Brain microvascular endothelial cell (primary cell): ENCODE measurements at regions not wholly inside any gene's neighbourhood (a gene's known extent, or its start where the extent isn't known, plus 50 kb on each side); places are given as distances from the start of the nearest gene placed in this dataset.
"Not testable (repeated sequence)": the region's sequence is repeated elsewhere in the genome, so short reads cannot be mapped to it uniquely, and the experiment has no call there.

Source experiments
- DNase-seq: peaks from one replicate; pipeline ENCODE4 v3.0.0-alpha.2; 2020
- H3K27ac ChIP-seq: fragments of 250-450 bp; sonication (Bioruptor Pico); 2 replicates; pipeline ENCODE4 v1.5.1; 2020; ENCODE audit warnings: mild to moderate bottlenecking, moderate library complexity
- H3K27me3 ChIP-seq: fragments of 250-450 bp; sonication (Bioruptor Pico); replicated peaks from 2 replicates; pipeline ENCODE4 v1.5.1; 2020; ENCODE audit warnings: mild to moderate bottlenecking
- H3K36me3 ChIP-seq: fragments of 250-450 bp; sonication (Bioruptor Pico); replicated peaks from 2 replicates; pipeline ENCODE4 v1.5.1; 2020; ENCODE audit warnings: mild to moderate bottlenecking
- H3K4me3 ChIP-seq: 2 replicates; pipeline ENCODE4 v1.5.1; 2011; ENCODE audit warnings: low read depth, mild to moderate bottlenecking, control low read depth, low read length, moderate library complexity
- in situ Hi-C: cut with HindIII; loops from 2 replicates; pipeline ENCODE4 v1.10.0; 2017; ENCODE audit warnings: low sequenced_read_pairs, low pct_ligation_motif_present
- TF ChIP-seq, protein P1 (sequence below): IDR thresholded peaks from 2 replicates; pipeline ENCODE4 v1.5.1; 2011; ENCODE audit warnings: low read depth, mild to moderate bottlenecking, moderate library complexity, low read length, control low read depth, inconsistent platforms; ENCODE audit errors: missing control alignments

DNA sequence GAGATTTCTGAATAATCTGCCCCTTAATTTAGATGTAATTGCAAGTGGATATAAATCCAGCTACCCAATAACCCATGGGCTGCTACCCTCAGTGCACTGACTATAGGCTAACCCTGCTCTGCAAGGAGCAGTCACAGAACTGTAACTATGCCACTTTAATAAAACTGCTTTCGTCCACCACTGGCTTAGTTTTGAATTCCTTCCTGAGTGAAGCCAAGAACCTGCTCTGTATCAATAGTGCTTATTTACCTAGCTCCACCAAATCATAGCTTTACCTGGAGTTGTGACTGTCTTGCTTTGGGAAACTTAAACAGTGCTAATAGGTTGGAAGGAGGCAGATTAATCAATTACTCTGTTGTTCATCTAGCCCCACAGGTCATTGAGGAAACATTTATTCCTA lies 1524.4 kb upstream of the SEL1L start:
- Histone ChIP-seq H3K27me3 (no peaks in the 10 kb centered on the region), H3K36me3 (no peaks in the 10 kb centered on the region), H3K4me3 (no peak overlapping the region), H3K27ac (no peak overlapping the region)
- in situ Hi-C loops, result no loop called here
- DNase-seq, result no peak
- TF ChIP-seq, protein P1, sequence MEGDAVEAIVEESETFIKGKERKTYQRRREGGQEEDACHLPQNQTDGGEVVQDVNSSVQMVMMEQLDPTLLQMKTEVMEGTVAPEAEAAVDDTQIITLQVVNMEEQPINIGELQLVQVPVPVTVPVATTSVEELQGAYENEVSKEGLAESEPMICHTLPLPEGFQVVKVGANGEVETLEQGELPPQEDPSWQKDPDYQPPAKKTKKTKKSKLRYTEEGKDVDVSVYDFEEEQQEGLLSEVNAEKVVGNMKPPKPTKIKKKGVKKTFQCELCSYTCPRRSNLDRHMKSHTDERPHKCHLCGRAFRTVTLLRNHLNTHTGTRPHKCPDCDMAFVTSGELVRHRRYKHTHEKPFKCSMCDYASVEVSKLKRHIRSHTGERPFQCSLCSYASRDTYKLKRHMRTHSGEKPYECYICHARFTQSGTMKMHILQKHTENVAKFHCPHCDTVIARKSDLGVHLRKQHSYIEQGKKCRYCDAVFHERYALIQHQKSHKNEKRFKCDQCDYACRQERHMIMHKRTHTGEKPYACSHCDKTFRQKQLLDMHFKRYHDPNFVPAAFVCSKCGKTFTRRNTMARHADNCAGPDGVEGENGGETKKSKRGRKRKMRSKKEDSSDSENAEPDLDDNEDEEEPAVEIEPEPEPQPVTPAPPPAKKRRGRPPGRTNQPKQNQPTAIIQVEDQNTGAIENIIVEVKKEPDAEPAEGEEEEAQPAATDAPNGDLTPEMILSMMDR, result no peak

DNA sequence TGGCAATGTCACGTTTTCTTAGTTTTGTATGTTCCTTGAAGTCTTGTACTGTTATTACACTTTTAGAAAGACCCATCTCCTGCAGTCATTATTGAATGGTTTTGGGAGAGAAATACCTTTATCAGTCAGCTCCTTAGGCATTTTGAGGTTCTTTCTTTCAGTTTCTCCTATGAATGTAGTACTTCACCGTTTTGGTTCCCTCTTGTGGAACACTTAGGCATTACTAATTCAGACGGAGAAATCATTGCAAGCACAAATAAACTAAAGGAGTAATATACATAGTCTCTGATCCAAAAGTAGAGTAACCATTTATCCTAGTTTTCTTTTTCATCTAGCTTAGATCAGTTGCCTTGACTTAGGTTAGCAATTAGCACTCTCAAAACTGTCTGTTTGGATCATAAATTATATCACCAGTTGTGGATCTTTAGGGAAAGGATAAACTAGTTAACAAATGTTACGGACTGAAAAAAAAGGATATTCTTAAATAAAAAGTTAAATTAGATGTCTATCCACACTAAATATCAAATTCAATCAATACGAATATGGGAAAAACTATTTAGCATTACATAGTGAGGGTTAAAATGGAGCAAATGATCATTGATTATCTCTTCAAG lies 1538.3 kb upstream of the SEL1L start:
- in situ Hi-C loops, result no loop called here
- no peaks in the 10 kb centered on the region for H3K36me3 ChIP-seq

DNA sequence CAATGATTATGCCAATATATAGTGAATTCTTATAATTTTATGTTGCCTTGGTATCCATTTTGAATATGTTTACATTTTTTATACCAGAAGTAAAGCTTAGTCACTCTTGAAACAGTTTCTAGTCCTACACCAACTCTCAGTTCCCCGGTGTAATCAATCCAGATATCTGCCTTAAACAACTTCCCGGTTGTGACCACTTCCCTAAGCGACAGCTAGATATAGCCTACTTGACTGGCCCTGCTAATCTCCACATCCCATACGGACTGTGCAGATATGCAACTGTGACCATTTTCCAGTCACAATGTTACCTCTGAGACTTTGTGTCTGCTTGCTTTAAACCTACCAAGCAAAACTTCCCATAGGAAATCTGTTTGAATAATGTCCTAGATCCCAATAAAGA lies 1551.5 kb upstream of the SEL1L start:
- Histone ChIP-seq H3K36me3 (no peaks in the 10 kb centered on the region), H3K27ac (no peak overlapping the region), H3K4me3 (no peak overlapping the region), H3K27me3 (no peaks in the 10 kb centered on the region)
- in situ Hi-C loops, result no loop called here
- TF ChIP-seq, protein P1, result no peak
- no peak for DNase-seq

More for the DNA sequence above, 1538.3 kb upstream of the SEL1L start:
- TF ChIP-seq, protein P1, result no peak
- Histone ChIP-seq H3K27me3 (no peaks in the 10 kb centered on the region), H3K27ac (no peak overlapping the region), H3K4me3 (no peak overlapping the region)
- no peak for DNase-seq

DNA sequence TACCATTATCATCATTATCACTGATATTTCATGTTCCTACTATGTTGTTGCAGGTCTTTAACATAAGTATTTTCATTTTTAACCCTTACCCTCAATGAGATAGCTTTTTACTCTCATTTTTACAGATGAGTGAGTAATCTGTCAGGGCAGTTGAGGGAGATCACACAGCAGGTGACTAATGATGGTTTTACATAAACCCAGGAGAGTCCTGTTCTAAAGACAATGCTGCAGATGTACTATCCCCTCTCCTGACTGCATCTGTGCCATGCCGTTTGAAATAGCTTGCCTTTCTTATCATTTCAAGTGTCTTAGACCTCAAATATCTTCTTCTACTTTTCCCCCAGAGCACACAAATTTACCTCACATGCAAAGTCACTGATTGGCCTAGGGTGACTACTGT lies 1552.1 kb upstream of the SEL1L start:
- Histone ChIP-seq H3K27me3 (no peaks in the 10 kb centered on the region), H3K4me3 (no peak overlapping the region), H3K36me3 (no peaks in the 10 kb centered on the region), H3K27ac (no peak overlapping the region)
- in situ Hi-C loops, result no loop called here
- DNase-seq, result no peak
- TF ChIP-seq, protein P1, result no peak

DNA sequence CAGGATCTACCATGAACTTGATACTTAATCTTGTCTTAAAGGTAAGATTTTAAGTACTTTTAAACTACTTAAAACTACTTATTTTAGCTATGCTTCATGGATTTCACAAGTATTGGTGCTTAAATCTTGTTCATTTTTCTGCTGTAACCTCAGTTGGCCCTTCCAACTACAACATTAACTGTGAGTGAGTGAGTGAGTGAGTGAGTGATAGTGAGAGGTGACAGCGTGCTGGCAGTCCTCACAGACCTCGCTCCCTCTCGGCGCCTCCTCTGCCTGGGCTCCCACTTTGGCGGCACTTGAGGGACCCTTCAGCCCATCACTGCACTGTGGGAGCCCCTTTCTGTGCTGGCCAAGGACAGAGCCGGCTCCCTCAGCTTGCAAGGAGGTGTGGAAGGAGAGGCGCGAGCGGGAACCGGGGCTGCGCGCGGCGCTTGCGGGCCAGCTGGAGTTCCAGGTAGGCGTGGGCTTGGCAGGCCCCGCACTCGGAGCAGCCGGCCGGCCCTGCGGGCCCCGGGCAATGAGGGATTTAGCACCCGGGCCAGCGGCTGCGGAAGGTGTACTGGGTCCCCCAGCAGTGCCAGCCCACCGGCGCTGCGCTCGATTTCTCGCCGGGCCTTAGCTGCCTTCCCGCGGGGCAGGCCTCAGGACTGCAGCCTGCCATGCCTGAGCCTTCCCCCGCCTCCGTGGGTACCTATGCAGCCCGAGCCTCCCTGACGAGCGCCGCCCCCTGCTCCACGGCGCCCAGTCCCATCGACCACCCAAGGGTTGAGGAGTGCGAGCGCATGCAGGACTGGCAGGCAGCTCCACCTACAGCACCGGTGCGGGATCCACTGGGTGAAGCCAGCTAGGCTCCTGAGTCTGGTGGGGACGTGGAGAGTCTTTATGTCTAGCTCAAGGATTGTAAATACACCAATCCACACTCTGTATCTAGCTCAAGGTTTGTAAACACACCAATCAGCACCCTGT lies 1558.6 kb upstream of the SEL1L start:
- H3K27me3 ChIP-seq, H3K4me3 ChIP-seq, in situ Hi-C loops, H3K36me3 ChIP-seq, H3K27ac ChIP-seq, DNase-seq: not testable (repeated sequence)

DNA sequence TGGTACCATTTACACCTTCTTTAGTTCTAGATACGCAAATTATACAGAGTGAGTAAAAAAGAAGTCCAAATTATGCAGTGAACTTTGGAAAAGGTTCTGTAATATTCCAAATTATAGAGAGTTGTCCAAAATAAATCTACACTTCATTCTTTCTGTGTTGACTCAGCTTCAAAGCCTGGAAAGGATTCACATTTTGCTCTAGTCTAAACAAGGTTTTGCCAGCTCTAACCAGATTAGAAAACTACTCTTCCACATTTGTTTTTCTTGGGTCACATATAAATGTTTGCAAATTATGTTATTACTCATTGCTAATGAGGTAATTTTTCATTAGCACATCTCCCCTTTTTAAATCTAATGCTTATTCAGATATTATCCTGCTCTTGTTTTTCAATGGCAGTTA lies 1562.4 kb upstream of the SEL1L start:
- H3K27me3 ChIP-seq, result no peaks in the 10 kb centered on the region
- no peaks in the 10 kb centered on the region for H3K36me3 ChIP-seq
- H3K4me3 ChIP-seq, result no peak overlapping the region
- no peak for DNase-seq
- TF ChIP-seq, protein P1, result no peak
- no peak overlapping the region for H3K27ac ChIP-seq
- in situ Hi-C loops, result no loop called here
